H7 (cell line): ENCODE measurements at regions not wholly inside any gene's neighbourhood (a gene's known extent, or its start where the extent isn't known, plus 50 kb on each side); places are given as distances from the start of the nearest gene placed in this dataset.
"Not testable (repeated sequence)": the region's sequence is repeated elsewhere in the genome, so short reads cannot be mapped to it uniquely, and the experiment has no call there.

Experiments
- DNase-seq: peaks from one replicate; pipeline ENCODE4 v3.0.0; 2012
- H3K27me3 ChIP-seq: 2 replicates; pipeline ENCODE4 v1.6.0; 2011; ENCODE audit warnings: mild to moderate bottlenecking, low read length; ENCODE audit not compliant: control insufficient read depth, insufficient read depth
- H3K36me3 ChIP-seq: replicated peaks from 2 replicates; pipeline ENCODE4 v1.5.1; 2011; ENCODE audit warnings: low read length; ENCODE audit not compliant: control insufficient read depth, insufficient read depth
- H3K4me3 ChIP-seq: 2 replicates; pipeline ENCODE4 v1.5.1; 2011; ENCODE audit warnings: low read depth, mild to moderate bottlenecking, control low read depth, low read length, moderate library complexity; ENCODE audit not compliant: insufficient read depth

- DNase-seq: peak; percentile 1
- H3K27me3 ChIP-seq: no peaks in the 10 kb centered on the region
- no peaks in the 10 kb centered on the region for H3K36me3 ChIP-seq
- no peak overlapping the region for H3K4me3 ChIP-seq
Observed at GRCh38 chr1:189764391-189765320, 713.0 kb downstream of the BRINP3 start.

GRCh38 chr1:189769448-189769847 lies 708.2 kb downstream of the BRINP3 start:
- Histone ChIP-seq H3K36me3 (no peaks in the 10 kb centered on the region), H3K27me3 (no peaks in the 10 kb centered on the region), H3K4me3 (no peak overlapping the region)
- DNase-seq: no peak

GRCh38 chr1:189774721-189775287 lies 702.9 kb downstream of the BRINP3 start:
- DNase-seq: no peak
- H3K36me3 ChIP-seq: no peaks in the 10 kb centered on the region
- H3K27me3 ChIP-seq: no peaks in the 10 kb centered on the region
- H3K4me3 ChIP-seq: no peak overlapping the region

DNA sequence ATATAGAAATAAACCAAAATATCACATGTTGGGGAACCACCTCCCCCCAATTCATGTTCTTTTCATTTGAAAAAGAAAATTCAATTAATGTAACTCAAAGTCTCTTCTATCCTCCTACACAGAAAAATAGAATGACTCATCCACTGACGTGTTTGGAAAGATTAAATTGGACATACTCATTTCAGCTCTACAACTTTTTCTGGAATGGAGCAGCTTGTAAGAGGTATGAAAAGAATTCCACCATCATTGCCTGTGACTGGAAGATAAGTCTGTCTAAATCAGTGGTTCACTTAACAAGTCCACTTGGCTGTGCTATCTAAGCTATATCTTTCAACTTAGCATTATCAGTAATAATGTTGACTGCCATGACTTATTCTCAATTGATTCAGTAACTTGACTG lies 702.3 kb downstream of the BRINP3 start:
- no peak overlapping the region for H3K4me3 ChIP-seq
- H3K27me3 ChIP-seq: no peaks in the 10 kb centered on the region
- DNase-seq: no peak
- H3K36me3 ChIP-seq: no peaks in the 10 kb centered on the region

DNA sequence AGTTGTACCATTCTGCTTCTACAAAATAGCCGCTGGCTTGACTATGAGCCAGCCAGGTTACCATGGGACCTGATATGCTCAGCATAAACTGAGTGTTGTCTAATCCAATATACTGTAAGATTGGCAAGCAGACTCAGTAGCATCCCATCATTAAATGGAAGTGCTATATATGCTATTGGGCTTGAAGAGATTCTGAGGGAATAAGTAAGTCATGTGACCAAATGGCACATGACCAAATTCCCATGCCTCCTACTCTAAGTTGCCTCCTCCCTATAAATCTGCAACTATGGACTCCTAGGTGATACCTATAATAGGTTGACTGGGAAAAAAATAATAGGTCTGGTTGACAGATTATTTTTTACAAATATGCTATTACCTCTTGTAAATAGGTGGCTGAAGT lies 698.6 kb downstream of the BRINP3 start:
- Histone ChIP-seq H3K4me3 (no peak overlapping the region), H3K27me3 (no peaks in the 10 kb centered on the region), H3K36me3 (no peaks in the 10 kb centered on the region)
- DNase-seq: no peak

- no peaks in the 10 kb centered on the region for H3K27me3 ChIP-seq
- no peak for DNase-seq
- H3K4me3 ChIP-seq: no peak overlapping the region
- no peaks in the 10 kb centered on the region for H3K36me3 ChIP-seq
Observed at GRCh38 chr1:189782295-189782694, 695.4 kb downstream of the BRINP3 start.

DNA sequence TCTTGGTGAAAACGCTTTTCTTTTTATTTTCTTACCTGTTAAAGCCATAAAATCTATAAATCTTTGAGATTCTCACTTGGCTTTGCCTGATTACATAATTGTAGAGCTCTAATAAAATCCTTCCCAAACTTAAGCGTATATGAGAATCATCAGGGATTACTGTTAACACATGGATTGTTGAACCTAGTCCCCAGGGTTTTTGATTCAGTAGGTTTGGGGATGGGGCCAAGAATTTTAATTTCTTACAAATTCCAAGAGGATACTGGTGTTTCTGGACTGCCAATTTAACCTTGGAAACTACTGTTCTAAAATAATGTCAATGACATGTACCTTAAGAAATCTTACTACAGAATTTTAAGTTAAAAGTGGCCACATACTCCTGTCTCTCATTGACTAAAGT lies 694.2 kb downstream of the BRINP3 start:
- Histone ChIP-seq H3K4me3 (no peak overlapping the region), H3K36me3 (no peaks in the 10 kb centered on the region), H3K27me3 (no peaks in the 10 kb centered on the region)
- DNase-seq: no peak

GRCh38 chr1:189786761-189787160 lies 690.9 kb downstream of the BRINP3 start:
- no peak for DNase-seq
- no peak overlapping the region for H3K4me3 ChIP-seq
- no peaks in the 10 kb centered on the region for H3K36me3 ChIP-seq
- H3K27me3 ChIP-seq: no peaks in the 10 kb centered on the region

- Histone ChIP-seq H3K4me3 (no peak overlapping the region), H3K27me3 (no peaks in the 10 kb centered on the region)
- peak; percentile 2 for DNase-seq
Observed at GRCh38 chr1:189787201-189787600, 690.5 kb downstream of the BRINP3 start.

GRCh38 chr1:189790335-189790734 lies 687.3 kb downstream of the BRINP3 start:
- H3K36me3 ChIP-seq: no peaks in the 10 kb centered on the region

More at GRCh38 chr1:189787201-189787600, 690.5 kb downstream of the BRINP3 start:
- no peaks in the 10 kb centered on the region for H3K36me3 ChIP-seq

GRCh38 chr1:189803364-189803763 lies 674.3 kb downstream of the BRINP3 start:
- Histone ChIP-seq H3K4me3 (no peak overlapping the region), H3K36me3 (no peaks in the 10 kb centered on the region), H3K27me3 (no peaks in the 10 kb centered on the region)
- peak; percentile 2 for DNase-seq

More at GRCh38 chr1:189790335-189790734, 687.3 kb downstream of the BRINP3 start:
- no peak overlapping the region for H3K4me3 ChIP-seq
- DNase-seq: no peak
- no peaks in the 10 kb centered on the region for H3K27me3 ChIP-seq

DNA sequence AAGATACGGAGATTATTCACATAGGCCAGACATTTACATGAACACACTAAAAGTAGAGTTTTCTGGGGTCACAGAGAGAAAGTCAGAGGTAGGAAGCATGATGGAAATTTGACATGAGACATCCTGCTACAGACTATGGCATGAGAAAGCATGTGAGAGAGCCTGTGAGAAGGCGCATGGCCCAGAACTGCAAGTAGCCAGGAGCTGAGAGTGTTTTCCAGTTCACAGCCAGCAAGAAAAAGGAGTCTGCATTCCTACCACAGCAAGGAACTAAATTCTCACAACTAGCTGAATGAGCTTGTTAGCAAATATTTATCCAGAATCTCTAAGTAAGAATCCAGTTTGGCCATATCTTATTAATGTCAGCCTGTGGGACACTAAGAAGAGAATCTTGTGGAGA lies 673.3 kb downstream of the BRINP3 start:
- DNase-seq: no peak
- H3K4me3 ChIP-seq: no peak overlapping the region
- H3K27me3 ChIP-seq: no peaks in the 10 kb centered on the region
- H3K36me3 ChIP-seq: no peaks in the 10 kb centered on the region

GRCh38 chr1:189805735-189806134 lies 671.9 kb downstream of the BRINP3 start:
- DNase-seq: no peak
- no peak overlapping the region for H3K4me3 ChIP-seq

DNA sequence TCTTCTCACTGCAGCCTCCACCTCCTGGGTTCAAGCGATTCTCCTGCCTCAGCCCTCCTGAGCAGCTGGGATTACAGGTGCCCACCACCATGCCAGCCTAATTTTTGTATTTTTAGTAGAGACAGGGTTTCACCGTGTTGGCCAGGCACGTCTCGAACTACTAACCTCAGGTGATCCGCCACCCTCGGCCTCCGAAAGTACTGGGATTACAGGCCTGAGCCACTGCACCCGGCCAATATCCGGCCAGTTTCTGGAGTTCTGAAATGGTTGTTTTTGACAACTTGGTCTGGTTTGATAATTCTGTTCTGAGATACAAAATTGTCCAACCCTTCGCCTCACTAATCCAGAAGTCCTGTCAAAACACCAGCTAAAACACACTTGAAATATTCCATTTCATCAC lies 667.0 kb downstream of the BRINP3 start:
- H3K27me3 ChIP-seq, DNase-seq, H3K36me3 ChIP-seq, H3K4me3 ChIP-seq: not testable (repeated sequence)

More at GRCh38 chr1:189805735-189806134, 671.9 kb downstream of the BRINP3 start:
- H3K27me3 ChIP-seq: no peaks in the 10 kb centered on the region
- no peaks in the 10 kb centered on the region for H3K36me3 ChIP-seq

DNA sequence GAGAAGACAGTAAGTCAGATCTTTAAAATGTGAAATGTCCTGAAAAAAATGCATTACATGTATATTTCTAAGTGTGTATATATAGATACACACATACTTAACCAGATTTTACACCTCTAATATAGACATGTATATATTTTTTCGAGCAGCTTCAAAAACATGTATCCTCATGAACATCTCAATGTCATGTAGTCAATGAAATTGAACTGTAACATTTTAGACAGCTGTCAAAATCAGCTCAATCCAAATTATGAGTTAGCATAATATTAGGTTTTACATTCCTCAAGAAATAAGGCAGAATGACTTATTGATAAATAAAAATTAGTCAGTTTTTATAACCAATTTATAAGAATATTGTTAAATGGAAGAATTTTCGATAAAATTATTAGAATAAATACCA lies 665.7 kb downstream of the BRINP3 start:
- no peaks in the 10 kb centered on the region for H3K36me3 ChIP-seq
- H3K27me3 ChIP-seq: no peaks in the 10 kb centered on the region
- no peak overlapping the region for H3K4me3 ChIP-seq
- no peak for DNase-seq
